ENCODE measurements at regions not wholly inside any gene's neighbourhood (a gene's known extent, or its start where the extent isn't known, plus 50 kb on each side); places are given as distances from the start of the nearest gene placed in this dataset.

- intact Hi-C loops (cut with DNase I), result no loop called here
- TF ChIP-seq CTCF (IDR thresholded peaks at IDR 0.05; ENCODE audit: borderline replicate concordance, extremely low read depth, insufficient read depth), result no peak
- no peaks in the 10 kb centered on the region for H3K4me1 ChIP-seq (ENCODE audit: control insufficient read depth in 2 of 3, insufficient read depth in 2 of 3, low read depth in 1 of 3, low read length in 3 of 3)
- no peaks in the 10 kb centered on the region for H3K9me3 ChIP-seq (ENCODE audit: control insufficient read depth in 2 of 3, insufficient read depth in 1 of 3, low read length in 3 of 3)
- H3K4me3 ChIP-seq (ENCODE audit: low read length in 3 of 3), result no peak overlapping the region
- H3K9ac ChIP-seq (ENCODE audit: low read length in 3 of 3), result no peak overlapping the region
- H3K36me3 ChIP-seq (ENCODE audit: control insufficient read depth in 2 of 3, insufficient read depth in 3 of 3, low read length in 3 of 3), result no peaks in the 10 kb centered on the region
- FAIRE-seq, result no peak
- no peak for DNase-seq
- no peak overlapping the region for H3K27ac ChIP-seq (ENCODE audit: low read depth in 2 of 2, low read length in 2 of 2)
- H3K27me3 ChIP-seq (ENCODE audit: control insufficient read depth, insufficient read depth, low read length), result no peaks in the 10 kb centered on the region
Measured at GRCh38 chr2:215489288-215489848, 53.5 kb upstream of the FN1 start.

- H3K4me1 ChIP-seq (ENCODE audit: control insufficient read depth in 2 of 3, insufficient read depth in 2 of 3, low read depth in 1 of 3, low read length in 3 of 3), result no peaks in the 10 kb centered on the region
- intact Hi-C loops (cut with DNase I), result no loop called here
- TF ChIP-seq CTCF (IDR thresholded peaks at IDR 0.05; ENCODE audit: borderline replicate concordance, extremely low read depth, insufficient read depth), result no peak
- no peak overlapping the region for H3K9ac ChIP-seq (ENCODE audit: low read length in 3 of 3)
- no peaks in the 10 kb centered on the region for H3K27me3 ChIP-seq (ENCODE audit: control insufficient read depth, insufficient read depth, low read length)
- FAIRE-seq, result no peak
- no peak overlapping the region for H3K4me3 ChIP-seq (ENCODE audit: low read length in 3 of 3)
- H3K36me3 ChIP-seq (ENCODE audit: control insufficient read depth in 2 of 3, insufficient read depth in 3 of 3, low read length in 3 of 3), result no peaks in the 10 kb centered on the region
- no peaks in the 10 kb centered on the region for H3K9me3 ChIP-seq (ENCODE audit: control insufficient read depth in 2 of 3, insufficient read depth in 1 of 3, low read length in 3 of 3)
- no peak for DNase-seq
- H3K27ac ChIP-seq (ENCODE audit: low read depth in 2 of 2, low read length in 2 of 2), result no peak overlapping the region
Measured at GRCh38 chr2:215487002-215487372, 51.1 kb upstream of the FN1 start.

GRCh38 chr2:215486291-215487001 lies 50.6 kb upstream of the FN1 start:
- Histone ChIP-seq H3K27ac (ENCODE audit: low read depth in 2 of 2, low read length in 2 of 2) (no peak overlapping the region), H3K9me3 (ENCODE audit: control insufficient read depth in 2 of 3, insufficient read depth in 1 of 3, low read length in 3 of 3) (no peaks in the 10 kb centered on the region), H3K4me1 (ENCODE audit: control insufficient read depth in 2 of 3, insufficient read depth in 2 of 3, low read depth in 1 of 3, low read length in 3 of 3) (no peaks in the 10 kb centered on the region), H3K9ac (ENCODE audit: low read length in 3 of 3) (no peak overlapping the region), H3K27me3 (ENCODE audit: control insufficient read depth, insufficient read depth, low read length) (no peaks in the 10 kb centered on the region), H3K36me3 (ENCODE audit: control insufficient read depth in 2 of 3, insufficient read depth in 3 of 3, low read length in 3 of 3) (no peaks in the 10 kb centered on the region), H3K4me3 (ENCODE audit: low read length in 3 of 3) (no peak overlapping the region)
- intact Hi-C loops (cut with DNase I), result no loop called here
- TF ChIP-seq CTCF (IDR thresholded peaks at IDR 0.05; ENCODE audit: borderline replicate concordance, extremely low read depth, insufficient read depth), result no peak
- no peak for DNase-seq
- FAIRE-seq, result no peak
